ENCODE measurements at regions not wholly inside any gene's neighbourhood (a gene's known extent, or its start where the extent isn't known, plus 50 kb on each side); places are given as distances from the start of the nearest gene placed in this dataset.

DNA sequence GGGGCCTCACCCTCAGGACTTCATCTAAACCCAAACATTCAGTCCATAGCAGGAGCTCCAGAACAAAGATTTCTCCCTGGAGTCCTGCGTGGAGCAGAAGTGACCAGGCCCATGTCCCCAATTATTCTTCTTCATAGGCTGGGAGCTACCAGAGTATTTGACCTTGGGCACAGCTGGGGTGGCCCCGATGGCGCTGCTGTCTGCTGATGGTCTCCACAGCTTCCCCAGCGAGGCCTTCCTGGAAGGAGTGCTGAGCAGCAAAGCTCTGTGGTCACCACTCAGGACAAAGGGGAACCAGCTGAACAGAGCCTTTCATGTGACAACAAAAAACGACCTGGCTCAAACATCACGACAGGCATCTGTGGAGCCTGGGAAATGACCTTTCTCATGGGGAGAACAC lies 62.7 kb upstream of the ARGLU1 start:
- no peak for DNase-seq (ENCODE audit: low read depth, low spot score)

GRCh38 chr13:106630162-106630561 lies 62.2 kb upstream of the ARGLU1 start:
- no peak for DNase-seq (ENCODE audit: low read depth, low spot score)

GRCh38 chr13:106628936-106629659 lies 61.2 kb upstream of the ARGLU1 start:
- no peak for DNase-seq (ENCODE audit: low read depth, low spot score)

GRCh38 chr13:106626473-106626872 lies 58.5 kb upstream of the ARGLU1 start:
- DNase-seq (ENCODE audit: low read depth, low spot score), result no peak

GRCh38 chr13:106625578-106625977 lies 57.6 kb upstream of the ARGLU1 start:
- no peak for DNase-seq (ENCODE audit: low read depth, low spot score)

DNA sequence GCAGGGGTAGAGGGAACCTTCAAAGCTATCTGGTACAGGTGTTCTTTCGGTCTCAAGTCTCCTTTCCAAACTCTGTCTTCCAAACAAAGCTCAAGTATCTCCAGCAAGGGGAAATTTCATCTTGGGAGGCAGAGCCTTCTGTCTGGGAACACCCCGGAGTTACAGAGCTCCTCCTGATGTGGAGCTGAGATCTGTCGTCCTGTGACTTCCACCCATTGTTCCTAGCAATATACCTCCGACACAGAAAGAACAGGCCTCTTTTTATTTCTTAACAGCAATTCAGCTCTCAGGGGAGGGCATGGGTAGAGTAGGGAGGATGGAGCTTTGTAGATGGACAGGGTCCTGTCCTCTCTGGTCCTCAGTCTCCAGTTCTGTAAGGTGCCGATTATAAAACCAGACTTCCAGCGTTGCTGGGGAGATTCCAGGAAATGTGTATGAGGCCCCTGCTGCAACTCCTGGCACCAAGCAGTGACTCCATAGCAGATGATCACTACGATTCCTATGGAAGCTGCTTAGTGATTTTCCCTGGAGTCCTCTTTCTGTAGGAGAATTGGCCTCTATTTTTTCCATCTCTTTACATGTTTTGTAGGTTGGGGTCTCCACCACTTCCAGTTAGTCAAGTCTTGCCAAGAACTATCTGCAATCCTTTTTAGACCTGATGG lies 56.0 kb upstream of the ARGLU1 start:
- DNase-seq (ENCODE audit: low read depth, low spot score), result no peak

DNA sequence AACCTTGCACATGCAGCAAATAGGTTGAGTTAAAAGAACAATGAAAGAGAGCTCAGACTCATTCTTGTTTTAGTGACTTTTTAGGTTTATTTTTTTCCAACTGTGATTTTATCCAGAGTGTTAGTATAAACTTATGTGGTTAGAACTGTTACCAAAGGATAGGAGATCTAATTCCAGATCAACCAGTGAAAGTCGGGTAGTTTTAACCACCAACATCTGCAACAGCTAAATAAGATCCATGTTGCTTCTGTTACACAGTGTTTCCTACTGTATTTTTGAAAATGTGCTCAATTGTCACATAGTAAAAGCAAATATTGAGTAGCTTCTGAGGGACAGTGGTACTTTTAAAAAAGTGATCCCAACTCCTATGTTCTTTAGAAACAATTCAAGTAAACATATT lies 53.9 kb upstream of the ARGLU1 start:
- DNase-seq (ENCODE audit: low read depth, low spot score), result no peak

- no peak for DNase-seq (ENCODE audit: low read depth, low spot score)
Measured at GRCh38 chr13:106619688-106620555, 52.0 kb upstream of the ARGLU1 start.

Data from activated CD4-positive, CD25-positive, alpha-beta regulatory T cell treated with anti-CD3 and anti-CD28 coated beads, Interleukin-2, amount 50 U/mL, for 16 hours (primary cell).